Endothelial cell (in vitro differentiated cells): ENCODE measurements at regions not wholly inside any gene's neighbourhood (a gene's known extent, or its start where the extent isn't known, plus 50 kb on each side); places are given as distances from the start of the nearest gene placed in this dataset.

Experiments used
- DNase-seq: peaks from one replicate; pipeline ENCODE4 v3.0.0; 2021; ENCODE audit warnings: low spot score
- H3K27ac Mint-ChIP-seq: one replicate; pipeline ENCODE4 v1.8.0; 2021; ENCODE audit warnings: mixed read lengths, inconsistent platforms; ENCODE audit not compliant: unreplicated experiment
- H3K27me3 Mint-ChIP-seq: one replicate; pipeline ENCODE4 v1.8.0; 2021; ENCODE audit warnings: mild to moderate bottlenecking, moderate library complexity, mixed read lengths, inconsistent platforms; ENCODE audit not compliant: unreplicated experiment
- H3K36me3 Mint-ChIP-seq: one replicate; pipeline ENCODE4 v1.8.0; 2021; ENCODE audit warnings: mild to moderate bottlenecking, low read depth, mixed read lengths, inconsistent platforms; ENCODE audit not compliant: unreplicated experiment
- H3K4me1 Mint-ChIP-seq: one replicate; pipeline ENCODE4 v1.8.0; 2021; ENCODE audit warnings: mild to moderate bottlenecking, mixed read lengths, inconsistent platforms; ENCODE audit not compliant: unreplicated experiment
- H3K4me3 Mint-ChIP-seq: one replicate; pipeline ENCODE4 v1.8.0; 2021; ENCODE audit warnings: mild to moderate bottlenecking, mixed read lengths, inconsistent platforms; ENCODE audit not compliant: unreplicated experiment
- H3K9me3 Mint-ChIP-seq: one replicate; pipeline ENCODE4 v1.8.0; 2021; ENCODE audit warnings: mixed read lengths, inconsistent platforms; ENCODE audit not compliant: unreplicated experiment
- TF ChIP-seq, protein P1 (sequence below): fragments of 200-600 bp; sonication (generic); IDR thresholded peaks from one replicate; pipeline ENCODE4 v1.5.0; 2021; ENCODE audit warnings: antibody characterized with exemption; ENCODE audit not compliant: unreplicated experiment

GRCh38 chr7:15845868-15846267 is 159.4 kb upstream of the MEOX2 start:
- Mint-ChIP-seq H3K27ac (no peak overlapping the region), H3K4me3 (no peak overlapping the region), H3K27me3 (no peaks in the 10 kb centered on the region), H3K9me3 (no peaks in the 10 kb centered on the region), H3K4me1 (peaks cover 3% of the 10 kb centered on the region), H3K36me3 (no peaks in the 10 kb centered on the region)
- no peak for DNase-seq
- TF ChIP-seq, protein P1, sequence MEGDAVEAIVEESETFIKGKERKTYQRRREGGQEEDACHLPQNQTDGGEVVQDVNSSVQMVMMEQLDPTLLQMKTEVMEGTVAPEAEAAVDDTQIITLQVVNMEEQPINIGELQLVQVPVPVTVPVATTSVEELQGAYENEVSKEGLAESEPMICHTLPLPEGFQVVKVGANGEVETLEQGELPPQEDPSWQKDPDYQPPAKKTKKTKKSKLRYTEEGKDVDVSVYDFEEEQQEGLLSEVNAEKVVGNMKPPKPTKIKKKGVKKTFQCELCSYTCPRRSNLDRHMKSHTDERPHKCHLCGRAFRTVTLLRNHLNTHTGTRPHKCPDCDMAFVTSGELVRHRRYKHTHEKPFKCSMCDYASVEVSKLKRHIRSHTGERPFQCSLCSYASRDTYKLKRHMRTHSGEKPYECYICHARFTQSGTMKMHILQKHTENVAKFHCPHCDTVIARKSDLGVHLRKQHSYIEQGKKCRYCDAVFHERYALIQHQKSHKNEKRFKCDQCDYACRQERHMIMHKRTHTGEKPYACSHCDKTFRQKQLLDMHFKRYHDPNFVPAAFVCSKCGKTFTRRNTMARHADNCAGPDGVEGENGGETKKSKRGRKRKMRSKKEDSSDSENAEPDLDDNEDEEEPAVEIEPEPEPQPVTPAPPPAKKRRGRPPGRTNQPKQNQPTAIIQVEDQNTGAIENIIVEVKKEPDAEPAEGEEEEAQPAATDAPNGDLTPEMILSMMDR, result no peak

DNA sequence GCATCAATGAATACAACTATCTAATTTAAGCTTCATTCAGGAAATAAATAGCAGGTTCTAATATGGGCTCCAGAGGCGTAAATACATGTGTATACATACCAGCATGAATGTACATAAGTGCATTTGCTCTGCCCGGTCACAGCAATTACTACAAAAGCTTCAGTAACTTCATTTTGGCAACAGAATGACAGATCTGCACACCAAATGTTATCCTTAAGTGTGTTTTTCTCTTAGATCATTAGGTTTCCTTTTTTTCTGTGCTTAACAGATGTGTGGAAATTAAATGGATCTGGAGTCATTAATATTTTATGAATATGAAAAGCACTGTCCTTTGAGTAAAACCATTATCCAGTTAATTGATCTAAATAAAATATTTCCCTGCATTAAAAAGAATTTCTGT is 159.0 kb upstream of the MEOX2 start:
- Mint-ChIP-seq H3K4me3 (no peak overlapping the region), H3K9me3 (no peaks in the 10 kb centered on the region), H3K27me3 (no peaks in the 10 kb centered on the region), H3K4me1 (peaks cover 3% of the 10 kb centered on the region), H3K27ac (no peak overlapping the region), H3K36me3 (no peaks in the 10 kb centered on the region)
- TF ChIP-seq, protein P1, result no peak
- no peak for DNase-seq

DNA sequence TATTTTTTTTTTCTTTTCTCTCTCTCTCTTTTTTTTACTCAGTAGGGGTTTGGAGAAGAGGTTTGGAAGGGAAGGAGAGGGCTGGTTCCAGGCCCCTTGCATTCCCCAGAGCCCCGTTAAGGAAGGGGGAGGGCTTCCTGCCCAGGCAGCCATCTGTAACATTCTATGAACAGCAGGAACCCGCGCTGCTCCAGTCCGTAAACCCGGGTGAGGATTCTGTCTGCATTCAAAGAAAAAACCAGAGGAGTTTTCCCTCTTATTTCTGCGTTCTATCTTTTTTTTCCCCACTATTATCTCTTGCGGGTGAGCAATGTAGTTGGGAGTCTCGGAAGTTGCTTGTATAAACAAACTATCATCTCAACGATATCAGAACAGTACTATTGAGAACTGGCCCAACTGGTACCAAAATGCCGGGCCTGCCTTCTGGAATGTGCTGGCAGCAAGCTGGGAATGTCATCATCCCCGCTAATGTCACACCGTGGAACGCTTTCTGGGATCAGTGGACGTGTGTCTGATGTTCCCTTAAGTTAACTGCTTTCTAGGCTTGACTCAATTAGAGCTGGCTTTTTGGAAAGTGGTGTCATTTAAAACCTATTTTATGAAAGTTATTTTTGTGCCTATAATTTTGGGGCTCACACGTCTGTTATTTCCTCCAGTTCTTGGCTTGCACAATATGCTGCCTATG is 153.1 kb upstream of the MEOX2 start:
- Mint-ChIP-seq H3K4me1 (peaks cover 16% of the 10 kb centered on the region), H3K36me3 (no peaks in the 10 kb centered on the region), H3K9me3 (no peaks in the 10 kb centered on the region), H3K27me3 (no peaks in the 10 kb centered on the region), H3K27ac (peak overlapping the region; percentile 96), H3K4me3 (peak overlapping the region; percentile 66)
- TF ChIP-seq, protein P1, result no peak
- DNase-seq, result peak; percentile 58

DNA sequence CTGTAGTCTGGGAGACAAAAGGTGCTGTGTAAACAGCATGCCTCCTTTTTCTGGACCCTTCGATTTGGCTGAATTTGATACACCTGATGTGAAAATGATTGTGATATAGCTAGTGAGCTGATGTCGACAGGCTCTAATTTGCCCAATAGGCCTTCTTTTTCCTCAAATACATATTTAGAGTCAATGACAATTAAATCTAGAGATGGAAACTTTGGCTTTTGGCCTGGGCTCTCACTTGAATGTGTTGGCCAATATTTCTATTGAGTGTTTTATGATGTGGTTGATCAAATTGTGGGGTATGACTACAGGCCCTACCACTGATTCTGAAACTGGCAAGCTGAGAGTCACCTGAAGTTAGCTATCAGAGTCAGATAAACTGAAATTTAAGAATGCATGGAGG is 151.8 kb upstream of the MEOX2 start:
- TF ChIP-seq, protein P1, result no peak
- no peaks in the 10 kb centered on the region for H3K9me3 Mint-ChIP-seq
- H3K4me3 Mint-ChIP-seq, result no peak overlapping the region
- no peak overlapping the region for H3K27ac Mint-ChIP-seq
- H3K27me3 Mint-ChIP-seq, result no peaks in the 10 kb centered on the region
- H3K4me1 Mint-ChIP-seq, result peaks cover 16% of the 10 kb centered on the region
- no peak for DNase-seq
- no peaks in the 10 kb centered on the region for H3K36me3 Mint-ChIP-seq

DNA sequence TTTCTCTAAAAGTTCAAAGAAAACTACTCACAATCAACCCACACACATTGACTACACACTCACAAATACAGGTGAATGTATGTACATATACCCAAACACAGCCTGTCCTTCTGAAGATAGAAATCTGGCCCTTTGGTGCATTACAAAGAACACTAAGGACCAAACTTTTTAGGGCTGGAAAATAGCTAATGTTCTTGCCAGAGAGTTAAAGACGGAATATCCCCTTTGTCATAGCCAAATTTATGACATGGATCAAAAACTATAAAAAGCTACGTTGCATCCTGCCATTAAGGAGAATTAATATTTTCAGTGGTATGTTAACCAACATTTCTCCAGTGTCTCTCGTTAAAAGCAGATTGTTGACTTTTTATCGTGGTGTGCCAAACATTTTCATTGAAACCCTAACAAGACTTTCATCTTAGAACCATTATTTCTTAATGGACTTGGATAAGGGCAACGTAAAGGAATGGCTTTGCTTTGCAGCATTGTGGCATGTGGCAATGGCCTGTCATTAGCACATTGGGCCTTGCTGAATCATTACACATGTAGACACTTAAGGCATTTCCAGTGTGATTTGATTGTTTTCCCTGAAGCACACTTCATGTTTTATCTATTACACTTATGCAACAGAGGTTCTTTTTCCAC is 150.9 kb upstream of the MEOX2 start:
- H3K27ac Mint-ChIP-seq, result no peak overlapping the region
- peaks cover 21% of the 10 kb centered on the region for H3K4me1 Mint-ChIP-seq
- TF ChIP-seq, protein P1, result no peak
- H3K36me3 Mint-ChIP-seq, result no peaks in the 10 kb centered on the region
- no peak for DNase-seq
- no peaks in the 10 kb centered on the region for H3K9me3 Mint-ChIP-seq
- H3K27me3 Mint-ChIP-seq, result no peaks in the 10 kb centered on the region
- no peak overlapping the region for H3K4me3 Mint-ChIP-seq
